Mesenchymal stem cell (in vitro differentiated cells and primary cell): ENCODE measurements at regions not wholly inside any gene's neighbourhood (a gene's known extent, or its start where the extent isn't known, plus 50 kb on each side); places are given as distances from the start of the nearest gene placed in this dataset.

ENCODE experiments used
- DNase-seq: peaks from one replicate; pipeline ENCODE4 v3.0.0-alpha.2; 2013
- H2AFZ ChIP-seq: one replicate; pipeline ENCODE4 v1.6.1; 2013; ENCODE audit warnings: low read depth, mild to moderate bottlenecking, control low read depth, inconsistent platforms, low read length, moderate library complexity
- H2AK5ac ChIP-seq: 2 replicates; pipeline ENCODE4 v1.6.1; 2013; ENCODE audit warnings: low read length, moderate library complexity, mild to moderate bottlenecking, inconsistent platforms; ENCODE audit not compliant: severe bottlenecking
- H2BK120ac ChIP-seq: one replicate; pipeline ENCODE4 v1.6.1; 2013; ENCODE audit warnings: low read depth, mild to moderate bottlenecking, inconsistent platforms, low read length, moderate library complexity
- H2BK12ac ChIP-seq, 2 experiments: one replicate each; pipeline ENCODE4 v1.6.1; 2013; ENCODE audit warnings: inconsistent platforms in 2 of 2, low read length in 2 of 2, mild to moderate bottlenecking in 2 of 2, moderate library complexity in 2 of 2, control low read depth in 1 of 2
- H2BK15ac ChIP-seq: one replicate; pipeline ENCODE4 v1.6.1; 2013; ENCODE audit warnings: mild to moderate bottlenecking, low read depth, inconsistent platforms; ENCODE audit not compliant: poor library complexity, severe bottlenecking
- H2BK5ac ChIP-seq: 2 replicates; pipeline ENCODE4 v1.6.1; 2013; ENCODE audit warnings: low read depth, mild to moderate bottlenecking, low read length, control low read depth, inconsistent platforms; ENCODE audit not compliant: poor library complexity, severe bottlenecking
- H3K14ac ChIP-seq, 2 experiments: one replicate each; pipeline ENCODE4 v1.6.1; 2013; ENCODE audit warnings: inconsistent platforms in 2 of 2, low read length in 2 of 2, control low read depth in 1 of 2, mild to moderate bottlenecking in 1 of 2, moderate library complexity in 1 of 2
- H3K18ac ChIP-seq, 2 experiments: one replicate each; pipeline ENCODE4 v1.6.1; 2013; ENCODE audit warnings: inconsistent platforms in 2 of 2, low read length in 2 of 2, control low read depth in 1 of 2, low read depth in 1 of 2, mild to moderate bottlenecking in 1 of 2
- H3K23ac ChIP-seq, 2 experiments: one replicate each; pipeline ENCODE4 v1.6.1; 2013; ENCODE audit warnings: inconsistent platforms in 2 of 2, low read length in 2 of 2, mild to moderate bottlenecking in 2 of 2, moderate library complexity in 2 of 2, control low read depth in 1 of 2
- H3K27ac ChIP-seq: 2 replicates; pipeline ENCODE4 v1.5.1; 2013; ENCODE audit warnings: mild to moderate bottlenecking, moderate library complexity, low read length, control low read depth, inconsistent platforms; ENCODE audit not compliant: poor library complexity, severe bottlenecking
- H3K27me3 ChIP-seq, 2 experiments: 2 replicates each; pipeline versions ENCODE4 v1.6.1 to v1.7.0; 2013; ENCODE audit warnings: low read length in 2 of 2, mild to moderate bottlenecking in 2 of 2, moderate library complexity in 2 of 2, control low read depth in 1 of 2, inconsistent platforms in 1 of 2; ENCODE audit not compliant: control insufficient read depth in 1 of 2, insufficient read depth in 1 of 2
- H3K36me3 ChIP-seq, 2 experiments: 2 replicates each; pipeline versions ENCODE4 v1.6.1 to v1.7.0; 2013; ENCODE audit warnings: low read length in 2 of 2, control low read depth in 1 of 2, inconsistent platforms in 1 of 2, low read depth in 1 of 2, mild to moderate bottlenecking in 1 of 2; ENCODE audit not compliant: insufficient read depth in 2 of 2, control insufficient read depth in 1 of 2
- H3K4ac ChIP-seq, 2 experiments: one replicate each; pipeline ENCODE4 v1.6.1; 2013; ENCODE audit warnings: inconsistent platforms in 2 of 2, low read length in 2 of 2, mild to moderate bottlenecking in 2 of 2, moderate library complexity in 2 of 2, control low read depth in 1 of 2, low read depth in 1 of 2
- H3K4me1 ChIP-seq: 2 replicates; pipeline ENCODE4 v1.6.1; 2013; ENCODE audit warnings: low read depth, low read length, control low read depth; ENCODE audit not compliant: control insufficient read depth, insufficient read depth
- H3K4me2 ChIP-seq: 2 replicates; pipeline ENCODE4 v1.6.1; 2013; ENCODE audit warnings: low read length, mild to moderate bottlenecking, inconsistent platforms; ENCODE audit not compliant: poor library complexity, severe bottlenecking
- H3K4me3 ChIP-seq, 2 experiments: 2 replicates each; pipeline versions ENCODE4 v1.5.1 to v1.7.0; 2013; ENCODE audit warnings: low read length in 2 of 2, mild to moderate bottlenecking in 2 of 2, control low read depth in 1 of 2, low read depth in 1 of 2; ENCODE audit not compliant: insufficient read depth in 1 of 2
- H3K79me1 ChIP-seq: replicated peaks from 2 replicates; pipeline ENCODE4 v1.6.1; 2013; ENCODE audit warnings: mild to moderate bottlenecking, control low read depth, low read length, inconsistent platforms; ENCODE audit not compliant: poor library complexity, severe bottlenecking
- H3K9ac ChIP-seq: 2 replicates; pipeline ENCODE4 v1.7.0; 2013; ENCODE audit warnings: mild to moderate bottlenecking, low read length, moderate library complexity
- H3K9me3 ChIP-seq: 2 replicates; pipeline ENCODE4 v1.7.0; 2013; ENCODE audit warnings: mild to moderate bottlenecking, low read length; ENCODE audit not compliant: control insufficient read depth
- H4K8ac ChIP-seq: one replicate; pipeline ENCODE4 v1.6.1; 2013; ENCODE audit warnings: inconsistent platforms, mild to moderate bottlenecking, low read length, moderate library complexity
- H4K91ac ChIP-seq: one replicate; pipeline ENCODE4 v1.6.1; 2013; ENCODE audit warnings: mild to moderate bottlenecking, low read length, inconsistent platforms
- WGBS: methylation state at CpG from one replicate; pipeline ENCODE4 v1.1.7; 2013; ENCODE audit warnings: mixed read lengths; 5-methylcytosine and 5-hydroxymethylcytosine counted together

DNA sequence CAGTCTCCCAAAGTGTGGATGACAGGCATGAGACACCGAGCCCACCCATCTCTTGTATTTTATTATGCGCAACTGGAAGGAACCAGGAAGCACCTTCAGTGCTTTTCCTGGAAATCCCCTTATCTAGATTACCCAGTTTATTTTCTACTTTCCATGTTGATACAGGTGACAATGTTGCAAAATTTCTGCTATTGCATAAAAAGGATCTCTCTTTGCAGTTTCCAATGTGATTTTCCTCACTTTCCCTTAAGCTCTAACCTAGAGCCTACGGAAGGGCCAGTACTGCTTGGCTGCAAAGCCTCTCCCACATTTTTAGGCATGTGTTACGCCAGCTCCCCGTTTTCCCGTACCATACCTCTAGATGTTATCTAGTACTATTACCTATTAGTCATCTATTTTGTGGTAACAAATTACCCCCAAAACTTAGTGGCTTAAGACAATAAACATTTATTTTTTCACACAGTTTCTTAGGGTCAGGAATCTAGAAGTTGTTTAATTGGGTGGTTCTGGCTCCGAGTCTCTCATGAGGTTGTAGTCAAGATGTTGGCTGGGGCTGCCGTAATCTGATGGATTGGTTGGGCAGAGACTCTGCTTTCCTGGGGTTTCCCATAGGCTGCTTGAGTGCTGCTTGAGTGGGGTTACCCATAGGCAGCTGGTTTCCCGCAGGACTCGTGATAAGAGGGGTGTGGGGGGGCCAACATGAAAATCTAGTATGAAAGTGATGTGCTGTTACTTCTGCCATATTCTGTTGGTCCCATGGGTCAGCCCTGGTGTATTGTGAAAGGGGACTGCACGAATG lies 131.5 kb upstream of the HNRNPU start:
- H3K23ac ChIP-seq: no peak overlapping the region
- WGBS: 94% methylated on average over 8 of the region's 11 CpGs
- no peak overlapping the region for H2BK5ac ChIP-seq
- no peak overlapping the region for H3K4me2 ChIP-seq
- H3K27me3 ChIP-seq: no peaks in the 10 kb centered on the region
- H3K4ac ChIP-seq: no peak overlapping the region
- H2BK12ac ChIP-seq: no peak overlapping the region
- no peak overlapping the region for H3K4me3 ChIP-seq
- H2AK5ac ChIP-seq: no peak overlapping the region
- H3K18ac ChIP-seq: no peak overlapping the region
- H4K8ac ChIP-seq: no peak overlapping the region
- no peak overlapping the region for H3K27ac ChIP-seq
- peaks cover 6% of the 10 kb centered on the region for H3K9me3 ChIP-seq
- no peak overlapping the region for H2BK120ac ChIP-seq
- H2AFZ ChIP-seq: no peak overlapping the region
- H3K36me3 ChIP-seq: no peaks in the 10 kb centered on the region
- H3K4me1 ChIP-seq: no peaks in the 10 kb centered on the region
- no peak overlapping the region for H3K9ac ChIP-seq
- no peak overlapping the region for H3K14ac ChIP-seq
- no peak overlapping the region for H2BK15ac ChIP-seq
- DNase-seq: no peak
- H3K79me1 ChIP-seq: peaks cover 16% of the 10 kb centered on the region
- H4K91ac ChIP-seq: no peak overlapping the region

GRCh38 chr1:244992833-244993232 lies 128.5 kb upstream of the HNRNPU start:
- Histone ChIP-seq H3K27ac (no peak overlapping the region), H3K4ac (no peak overlapping the region), H3K36me3 (no peaks in the 10 kb centered on the region), H2BK15ac (no peak overlapping the region), H2BK120ac (no peak overlapping the region), H2AK5ac (no peak overlapping the region), H4K8ac (no peak overlapping the region), H2AFZ (no peak overlapping the region), H3K18ac (no peak overlapping the region), H3K9me3 (peaks cover 8% of the 10 kb centered on the region), H2BK5ac (no peak overlapping the region), H3K4me1 (peaks cover 2% of the 10 kb centered on the region), H3K9ac (no peak overlapping the region), H4K91ac (no peak overlapping the region), H3K14ac (no peak overlapping the region), H3K23ac (no peak overlapping the region), H3K4me3 (no peak overlapping the region), H3K27me3 (no peaks in the 10 kb centered on the region), H3K79me1 (peaks cover 16% of the 10 kb centered on the region), H3K4me2 (no peak overlapping the region), H2BK12ac (no peak overlapping the region)
- WGBS: 0% methylated on average over 1 of the region's 1 CpG
- peak; percentile 34 for DNase-seq

- WGBS: 71% methylated on average over 4 of the region's 7 CpGs
- Histone ChIP-seq H3K9me3 (peaks cover 8% of the 10 kb centered on the region), H3K14ac (no peak overlapping the region), H3K9ac (no peak overlapping the region), H3K18ac (no peak overlapping the region), H3K27me3 (no peaks in the 10 kb centered on the region), H3K4me1 (peaks cover 2% of the 10 kb centered on the region), H2AFZ (no peak overlapping the region), H3K4ac (no peak overlapping the region), H2BK5ac (no peak overlapping the region), H3K36me3 (no peaks in the 10 kb centered on the region), H3K79me1 (peaks cover 15% of the 10 kb centered on the region), H3K4me3 (no peak overlapping the region), H3K27ac (no peak overlapping the region), H4K8ac (no peak overlapping the region), H2BK120ac (no peak overlapping the region), H3K4me2 (no peak overlapping the region), H2BK12ac (no peak overlapping the region), H2AK5ac (no peak overlapping the region), H4K91ac (no peak overlapping the region), H3K23ac (no peak overlapping the region), H2BK15ac (no peak overlapping the region)
- peak; percentile 53 for DNase-seq
Measured at GRCh38 chr1:244989813-244990212, 125.5 kb upstream of the HNRNPU start.

DNA sequence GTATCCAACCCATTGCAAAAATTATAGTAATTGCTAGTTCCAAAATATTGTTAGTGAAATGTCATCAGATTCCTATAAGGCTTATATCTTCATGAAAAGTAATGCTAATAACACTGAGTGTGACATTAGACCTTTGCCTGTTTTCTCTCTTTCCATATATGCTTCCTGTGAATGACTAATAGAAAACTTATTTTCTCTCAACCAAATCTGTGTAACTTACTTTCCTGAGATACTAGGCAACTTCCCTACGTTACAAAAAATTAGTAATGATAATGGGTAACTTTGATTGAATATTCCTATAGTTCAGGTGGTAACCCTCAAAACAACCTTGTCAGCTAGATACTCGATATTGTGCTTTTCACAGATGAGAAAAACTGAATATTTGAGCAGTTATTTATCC lies 124.2 kb upstream of the HNRNPU start:
- no peak overlapping the region for H3K23ac ChIP-seq
- no peak overlapping the region for H3K18ac ChIP-seq
- no peak overlapping the region for H2BK120ac ChIP-seq
- H3K4me1 ChIP-seq: peaks cover 2% of the 10 kb centered on the region
- no peak overlapping the region for H2BK5ac ChIP-seq
- no peaks in the 10 kb centered on the region for H3K27me3 ChIP-seq
- DNase-seq: peak; percentile 21
- peaks cover 8% of the 10 kb centered on the region for H3K9me3 ChIP-seq
- H4K8ac ChIP-seq: no peak overlapping the region
- no peak overlapping the region for H2BK15ac ChIP-seq
- H3K79me1 ChIP-seq: peaks cover 12% of the 10 kb centered on the region
- H2AK5ac ChIP-seq: no peak overlapping the region
- no peak overlapping the region for H2BK12ac ChIP-seq
- no peak overlapping the region for H3K14ac ChIP-seq
- 100% methylated on average over 1 of the region's 2 CpGs for WGBS
- peak overlapping the region; percentile 70 for H3K27ac ChIP-seq
- no peak overlapping the region for H3K4me3 ChIP-seq
- H3K36me3 ChIP-seq: no peaks in the 10 kb centered on the region
- H3K4me2 ChIP-seq: no peak overlapping the region
- no peak overlapping the region for H2AFZ ChIP-seq
- no peak overlapping the region for H4K91ac ChIP-seq
- no peak overlapping the region for H3K4ac ChIP-seq
- H3K9ac ChIP-seq: no peak overlapping the region
